Activated T-helper 2 cell treated with anti-CD3 and anti-CD28 coated beads, Interferon-gamma antibody, Interleukin-2, Interleukin-4, amounts not matched to agents 10 μg/mL and 5 μg/mL and 100 μg/mL, durations not matched to agents 14 hours and 24 hours and 36 hours (primary cell): ENCODE measurements at regions not wholly inside any gene's neighbourhood (a gene's known extent, or its start where the extent isn't known, plus 50 kb on each side); places are given as distances from the start of the nearest gene placed in this dataset.

Experiments
- DNase-seq: peaks from one replicate; pipeline ENCODE4 v3.0.0; 2021; ENCODE audit warnings: low spot score
- H3K27ac Mint-ChIP-seq: one replicate; pipeline ENCODE4 v1.8.0; 2021; ENCODE audit warnings: mixed read lengths
- H3K27me3 Mint-ChIP-seq: one replicate; pipeline ENCODE4 v1.8.0; 2021; ENCODE audit warnings: low read depth, mixed read lengths
- H3K36me3 Mint-ChIP-seq: one replicate; pipeline ENCODE4 v1.8.0; 2021; ENCODE audit warnings: low read depth, mixed read lengths
- H3K4me1 Mint-ChIP-seq: one replicate; pipeline ENCODE4 v1.8.0; 2021; ENCODE audit warnings: low read depth, mixed read lengths
- H3K4me3 Mint-ChIP-seq: one replicate; pipeline ENCODE4 v1.8.0; 2021; ENCODE audit warnings: low read depth, mild to moderate bottlenecking, moderate library complexity, mixed read lengths
- H3K9me3 Mint-ChIP-seq: one replicate; pipeline ENCODE4 v1.8.0; 2021; ENCODE audit warnings: mixed read lengths
- intact Hi-C: fragments of 100-400 bp; cut with micrococcal nuclease; formaldehyde crosslinking; loops from one replicate; pipeline ENCODE4 v1.15.1; 2023

GRCh38 chr5:135662683-135663082 lies 83.9 kb upstream of the CXCL14 start:
- no peak for DNase-seq
- Mint-ChIP-seq H3K4me3 (no peak overlapping the region), H3K27me3 (peaks cover 4% of the 10 kb centered on the region), H3K4me1 (peaks cover 3% of the 10 kb centered on the region), H3K27ac (no peak overlapping the region), H3K36me3 (no peaks in the 10 kb centered on the region), H3K9me3 (peaks cover 13% of the 10 kb centered on the region)
- intact Hi-C loops: no loop called here

DNA sequence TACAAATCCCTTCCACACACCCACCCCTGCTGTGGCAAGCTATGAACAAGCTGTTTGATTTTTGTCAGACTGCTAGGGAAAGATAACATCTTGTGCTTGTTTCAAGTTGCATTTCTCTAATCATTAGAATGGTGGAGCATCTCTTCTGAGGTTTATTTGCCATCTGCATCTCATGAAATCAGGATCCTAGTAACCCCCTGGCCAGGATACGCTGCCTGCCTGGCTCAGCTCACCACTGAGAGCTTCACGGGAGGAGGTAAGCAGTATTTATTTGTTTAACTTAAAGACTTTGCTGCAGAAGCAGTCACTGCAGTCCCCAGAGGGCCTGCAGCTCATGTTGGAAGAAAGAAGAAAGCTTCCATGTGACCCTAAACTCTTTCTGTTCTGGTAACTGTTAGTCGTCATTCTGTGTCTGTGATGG lies 83.3 kb upstream of the CXCL14 start:
- Mint-ChIP-seq H3K27me3 (peaks cover 4% of the 10 kb centered on the region), H3K9me3 (peaks cover 13% of the 10 kb centered on the region), H3K36me3 (no peaks in the 10 kb centered on the region), H3K27ac (no peak overlapping the region), H3K4me3 (no peak overlapping the region), H3K4me1 (no peaks in the 10 kb centered on the region)
- DNase-seq: no peak
- intact Hi-C loops: no loop called here

- Mint-ChIP-seq H3K27me3 (peaks cover 3% of the 10 kb centered on the region), H3K9me3 (peaks cover 13% of the 10 kb centered on the region), H3K36me3 (no peaks in the 10 kb centered on the region), H3K4me1 (no peaks in the 10 kb centered on the region), H3K27ac (no peak overlapping the region), H3K4me3 (no peak overlapping the region)
- intact Hi-C loops: no loop called here
- DNase-seq: no peak
These were observed 82.2 kb upstream of the CXCL14 start for GRCh38 chr5:135660826-135661575.

DNA sequence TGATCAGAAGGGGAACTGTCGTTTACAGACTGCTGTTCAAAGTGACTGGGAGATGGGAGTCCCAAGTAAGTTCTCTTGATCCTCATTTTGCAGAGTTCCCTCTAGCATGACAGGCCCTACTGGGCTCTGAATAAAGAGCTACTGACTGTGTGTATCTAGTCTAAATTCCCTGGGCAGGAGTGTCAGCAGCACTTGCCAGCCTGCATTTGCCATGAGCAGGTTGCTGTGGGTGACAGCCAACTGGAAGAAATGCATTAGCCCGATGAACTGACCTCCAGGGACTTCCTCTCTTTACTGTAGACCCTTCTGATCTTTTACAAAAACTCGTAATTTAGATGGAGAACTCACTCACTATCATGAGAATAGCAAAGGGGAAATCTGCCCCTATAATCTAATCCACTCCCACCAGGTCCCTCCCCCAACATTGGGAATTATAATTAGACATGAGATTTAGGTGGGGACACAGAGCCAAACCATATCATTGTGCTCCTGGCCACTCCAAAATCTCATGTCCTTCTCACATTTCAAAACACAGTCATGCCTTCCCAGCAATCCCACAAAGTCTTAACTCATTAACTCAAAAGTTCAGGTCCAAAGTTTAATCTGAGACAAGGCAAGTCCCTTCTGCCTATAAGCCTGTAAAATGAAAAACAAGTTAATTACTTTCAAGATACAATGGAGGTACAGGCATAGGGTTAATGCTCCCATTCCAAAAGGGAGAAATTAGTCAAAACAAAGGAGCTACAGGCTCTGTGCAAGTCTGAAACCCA lies 78.9 kb upstream of the CXCL14 start:
- no peaks in the 10 kb centered on the region for H3K36me3 Mint-ChIP-seq
- intact Hi-C loops: no loop called here
- H3K9me3 Mint-ChIP-seq: peaks cover 13% of the 10 kb centered on the region
- no peak overlapping the region for H3K4me3 Mint-ChIP-seq
- H3K27ac Mint-ChIP-seq: no peak overlapping the region
- H3K27me3 Mint-ChIP-seq: no peaks in the 10 kb centered on the region
- no peak for DNase-seq
- H3K4me1 Mint-ChIP-seq: no peaks in the 10 kb centered on the region

GRCh38 chr5:135655468-135655815 lies 76.7 kb upstream of the CXCL14 start:
- no peak overlapping the region for H3K4me3 Mint-ChIP-seq
- H3K36me3 Mint-ChIP-seq: no peaks in the 10 kb centered on the region
- DNase-seq: no peak
- no peaks in the 10 kb centered on the region for H3K4me1 Mint-ChIP-seq
- intact Hi-C loops: no loop called here
- no peak overlapping the region for H3K27ac Mint-ChIP-seq
- no peaks in the 10 kb centered on the region for H3K27me3 Mint-ChIP-seq
- H3K9me3 Mint-ChIP-seq: peaks cover 13% of the 10 kb centered on the region

DNA sequence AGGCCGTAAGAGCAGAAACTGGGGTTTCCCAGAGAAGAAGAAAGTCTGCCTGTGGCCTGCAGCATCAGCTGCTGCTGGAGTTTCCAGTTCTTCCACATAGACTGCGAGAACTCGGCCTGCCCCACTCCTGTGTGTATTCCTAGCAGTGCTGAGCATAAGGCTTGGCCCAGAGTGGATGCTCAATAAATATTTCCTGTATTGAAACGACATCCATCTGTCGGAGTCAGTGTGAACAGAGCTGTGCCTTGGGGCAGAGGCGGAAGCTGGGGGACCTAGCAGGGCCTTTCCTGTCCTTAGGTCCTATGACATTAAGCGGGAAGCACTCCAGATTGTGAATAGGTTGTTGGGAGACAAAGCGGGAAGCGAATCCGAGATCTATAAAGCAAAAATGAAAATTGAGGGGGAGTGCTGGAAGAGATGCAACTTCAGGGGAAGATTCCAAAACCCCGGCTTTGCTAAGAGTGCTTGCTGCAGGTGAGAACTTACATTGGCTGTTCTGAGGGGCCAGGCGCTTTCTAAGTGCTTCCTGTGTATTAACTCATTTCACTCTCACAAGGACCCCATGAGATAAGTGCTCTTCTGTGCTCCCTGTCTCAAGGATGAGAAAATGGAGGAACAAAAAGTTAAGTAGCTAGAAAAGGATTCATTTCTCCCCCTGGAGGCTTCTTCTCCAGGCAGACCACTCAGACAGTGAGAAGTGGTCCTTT lies 76.1 kb upstream of the CXCL14 start:
- H3K4me3 Mint-ChIP-seq: no peak overlapping the region
- H3K27ac Mint-ChIP-seq: no peak overlapping the region
- H3K27me3 Mint-ChIP-seq: no peaks in the 10 kb centered on the region
- intact Hi-C loops: no loop called here
- no peaks in the 10 kb centered on the region for H3K36me3 Mint-ChIP-seq
- H3K4me1 Mint-ChIP-seq: no peaks in the 10 kb centered on the region
- H3K9me3 Mint-ChIP-seq: peaks cover 9% of the 10 kb centered on the region
- no peak for DNase-seq

GRCh38 chr5:135651156-135651555 lies 72.4 kb upstream of the CXCL14 start:
- no peak overlapping the region for H3K4me3 Mint-ChIP-seq
- no peaks in the 10 kb centered on the region for H3K36me3 Mint-ChIP-seq
- no peaks in the 10 kb centered on the region for H3K9me3 Mint-ChIP-seq
- no peak overlapping the region for H3K27ac Mint-ChIP-seq
- no peak for DNase-seq
- intact Hi-C loops: no loop called here
- H3K27me3 Mint-ChIP-seq: no peaks in the 10 kb centered on the region
- H3K4me1 Mint-ChIP-seq: no peaks in the 10 kb centered on the region

DNA sequence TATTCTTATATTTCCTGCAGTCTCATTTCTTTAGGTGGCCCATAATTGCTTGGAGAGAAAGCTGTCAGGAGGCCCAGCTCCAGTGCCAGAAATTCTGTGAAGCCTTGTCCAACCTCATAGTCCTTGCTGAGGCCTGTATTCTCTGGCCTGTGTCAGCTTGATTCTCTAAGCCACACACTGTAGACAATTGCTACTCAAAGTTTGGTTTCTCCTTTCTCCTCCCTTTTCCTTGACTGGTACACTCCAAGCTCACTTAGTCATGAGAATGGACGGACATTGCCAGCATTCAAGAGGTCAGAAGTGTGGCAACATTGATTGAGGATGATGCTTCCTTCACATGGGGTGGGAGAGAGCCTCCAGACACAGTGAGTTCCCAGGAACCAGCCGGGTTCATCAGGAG lies 71.3 kb upstream of the CXCL14 start:
- H3K9me3 Mint-ChIP-seq: no peaks in the 10 kb centered on the region
- H3K36me3 Mint-ChIP-seq: no peaks in the 10 kb centered on the region
- intact Hi-C loops: no loop called here
- no peak overlapping the region for H3K27ac Mint-ChIP-seq
- H3K4me3 Mint-ChIP-seq: no peak overlapping the region
- no peaks in the 10 kb centered on the region for H3K27me3 Mint-ChIP-seq
- H3K4me1 Mint-ChIP-seq: no peaks in the 10 kb centered on the region
- DNase-seq: no peak

- no peak overlapping the region for H3K27ac Mint-ChIP-seq
- no peak overlapping the region for H3K4me3 Mint-ChIP-seq
- DNase-seq: no peak
- no peaks in the 10 kb centered on the region for H3K27me3 Mint-ChIP-seq
- no peaks in the 10 kb centered on the region for H3K4me1 Mint-ChIP-seq
- no peaks in the 10 kb centered on the region for H3K36me3 Mint-ChIP-seq
- no peaks in the 10 kb centered on the region for H3K9me3 Mint-ChIP-seq
- intact Hi-C loops: no loop called here
These were observed 70.6 kb upstream of the CXCL14 start for GRCh38 chr5:135649435-135649834.

DNA sequence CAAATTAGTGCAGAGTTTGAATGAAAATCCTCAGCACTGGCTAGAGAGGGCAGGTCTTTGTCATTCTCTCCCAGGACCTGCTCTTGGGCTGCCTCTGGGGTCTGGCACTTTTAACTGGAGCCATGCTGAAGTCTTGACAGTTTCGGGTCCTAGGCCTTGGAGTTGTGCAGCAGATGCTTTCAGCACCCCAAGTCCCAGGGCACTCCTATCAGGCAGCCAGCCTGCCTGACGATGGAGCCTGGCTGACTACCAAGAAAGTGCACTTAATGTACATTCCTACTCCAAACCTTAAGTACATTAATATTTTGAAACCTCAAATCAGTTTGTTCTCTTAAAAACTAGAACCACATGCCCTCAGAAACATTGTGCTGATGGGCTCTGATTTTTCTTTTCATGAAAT lies 69.3 kb upstream of the CXCL14 start:
- H3K27ac Mint-ChIP-seq: no peak overlapping the region
- H3K4me3 Mint-ChIP-seq: no peak overlapping the region
- DNase-seq: no peak
- H3K9me3 Mint-ChIP-seq: no peaks in the 10 kb centered on the region
- intact Hi-C loops: no loop called here
- no peaks in the 10 kb centered on the region for H3K27me3 Mint-ChIP-seq
- H3K36me3 Mint-ChIP-seq: no peaks in the 10 kb centered on the region
- no peaks in the 10 kb centered on the region for H3K4me1 Mint-ChIP-seq

DNA sequence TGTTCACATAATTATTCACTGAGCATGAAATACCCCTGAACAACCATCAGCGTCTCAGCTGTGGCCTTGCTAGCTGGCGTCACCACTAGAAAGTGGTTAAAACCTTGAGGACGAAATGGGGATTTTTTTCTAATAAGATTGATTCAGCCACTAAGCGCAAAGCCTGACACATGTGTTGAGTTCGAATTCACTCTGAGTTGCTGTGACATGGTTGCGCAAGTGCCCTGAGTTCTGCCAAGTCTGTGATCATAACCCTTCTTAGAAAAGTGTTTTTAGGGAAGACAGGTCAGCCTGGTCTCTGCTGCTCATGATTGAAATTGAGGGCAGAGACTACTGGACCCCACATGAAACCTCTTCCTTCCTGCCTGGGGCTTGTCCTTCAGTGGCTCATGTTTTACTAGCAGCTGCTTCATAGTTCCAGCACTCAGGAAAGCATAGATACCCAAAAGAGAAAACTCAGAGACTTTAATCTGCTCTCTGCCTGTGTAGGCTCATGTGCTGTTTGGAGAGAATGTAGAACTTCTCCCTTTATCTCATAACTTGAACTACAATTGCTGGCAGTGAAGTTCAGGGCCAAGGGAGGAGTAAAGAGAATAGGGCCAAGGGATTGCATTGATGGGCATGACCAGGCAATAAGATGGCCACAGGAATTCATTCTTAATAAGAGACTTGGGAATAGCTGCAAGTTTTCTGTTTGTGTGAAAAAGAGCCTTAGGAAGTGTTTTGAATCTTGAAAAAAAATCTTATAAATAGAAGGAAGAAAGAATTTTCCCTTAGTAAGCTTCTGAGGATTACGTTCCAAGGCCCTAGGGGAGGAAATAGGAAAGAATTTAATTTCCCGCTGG lies 66.8 kb upstream of the CXCL14 start:
- Mint-ChIP-seq H3K36me3 (no peaks in the 10 kb centered on the region), H3K9me3 (no peaks in the 10 kb centered on the region), H3K4me1 (no peaks in the 10 kb centered on the region), H3K4me3 (no peak overlapping the region), H3K27me3 (no peaks in the 10 kb centered on the region), H3K27ac (no peak overlapping the region)
- intact Hi-C loops: no loop called here
- no peak for DNase-seq

DNA sequence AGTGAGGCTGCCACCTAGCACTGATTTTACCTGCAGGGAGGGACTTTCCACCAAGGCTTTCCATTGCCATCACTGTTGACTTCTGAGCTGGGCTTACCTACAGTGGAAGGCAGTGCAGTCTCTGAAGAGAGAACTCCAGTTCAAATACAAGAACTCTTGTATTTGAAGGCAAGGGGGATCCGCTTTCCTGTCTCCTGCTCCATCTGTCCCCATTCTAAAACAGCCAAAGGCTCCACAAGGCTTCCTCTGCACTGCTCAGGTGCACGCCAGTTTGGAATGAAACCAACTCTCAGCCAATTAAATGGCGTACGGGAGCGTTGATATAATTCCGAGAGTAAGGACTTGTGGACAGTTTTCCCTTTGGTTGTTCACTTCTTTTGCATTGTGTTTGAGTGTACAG lies 66.0 kb upstream of the CXCL14 start:
- no peak for DNase-seq
- no peaks in the 10 kb centered on the region for H3K9me3 Mint-ChIP-seq
- intact Hi-C loops: no loop called here
- H3K27me3 Mint-ChIP-seq: peaks cover 1% of the 10 kb centered on the region
- no peaks in the 10 kb centered on the region for H3K36me3 Mint-ChIP-seq
- no peak overlapping the region for H3K4me3 Mint-ChIP-seq
- no peaks in the 10 kb centered on the region for H3K4me1 Mint-ChIP-seq
- no peak overlapping the region for H3K27ac Mint-ChIP-seq
